SK-N-SH treated with all-trans-retinoic acid at 6 μM for 48 hours (cell line): ENCODE measurements at regions not wholly inside any gene's neighbourhood (a gene's known extent, or its start where the extent isn't known, plus 50 kb on each side); places are given as distances from the start of the nearest gene placed in this dataset.

Experiments used
- ATAC-seq: fragments of 200-7000 bp; cut with Tn5 transposase; 3 replicates; pipeline ENCODE4 v1.9.1; 2020; ENCODE audit warnings: mild to moderate bottlenecking, moderate library complexity
- BACH2 ChIP-seq: fragments of 250-450 bp; sonication (Bioruptor Pico); IDR thresholded peaks from 2 replicates; pipeline ENCODE4 v1.9.0; 2021; ENCODE audit warnings: mild to moderate bottlenecking, borderline replicate concordance
- CREB5 ChIP-seq: fragments of 250-450 bp; sonication (Bioruptor Pico); IDR thresholded peaks from 2 replicates; pipeline ENCODE4 v1.5.1; 2020; ENCODE audit warnings: low read depth, mild to moderate bottlenecking, moderate library complexity
- ESRRG ChIP-seq: fragments of 250-450 bp; sonication (Bioruptor Pico); IDR thresholded peaks from 2 replicates; pipeline ENCODE4 v1.6.1; 2021; ENCODE audit warnings: mild to moderate bottlenecking
- GLIS3 ChIP-seq: fragments of 250-450 bp; sonication (Bioruptor Pico); IDR thresholded peaks from 2 replicates; pipeline ENCODE4 v1.5.0; 2020; ENCODE audit warnings: mild to moderate bottlenecking, moderate library complexity
- POU6F1 ChIP-seq: fragments of 250-450 bp; sonication (Bioruptor Pico); IDR thresholded peaks from 2 replicates; pipeline ENCODE4 v1.8.0; 2021; ENCODE audit warnings: low read depth, mild to moderate bottlenecking, moderate library complexity, borderline replicate concordance
- PPARA ChIP-seq: fragments of 250-450 bp; sonication (Bioruptor Pico); IDR thresholded peaks from 2 replicates; pipeline ENCODE4 v1.5.0; 2020; ENCODE audit warnings: mild to moderate bottlenecking, borderline replicate concordance
- RARB ChIP-seq: fragments of 250-450 bp; sonication (Bioruptor Pico); IDR thresholded peaks from 2 replicates; pipeline ENCODE4 v1.8.0; 2021; ENCODE audit warnings: mild to moderate bottlenecking, moderate library complexity
- TCF4 ChIP-seq: fragments of 250-450 bp; sonication (Bioruptor Pico); IDR thresholded peaks from 2 replicates; pipeline ENCODE4 v1.8.0; 2021; ENCODE audit warnings: mild to moderate bottlenecking, moderate library complexity, borderline replicate concordance
- TSHZ2 ChIP-seq: fragments of 250-450 bp; sonication (Bioruptor Pico); IDR thresholded peaks from 2 replicates; pipeline ENCODE4 v1.5.0; 2020; ENCODE audit warnings: mild to moderate bottlenecking, moderate library complexity
- ZFP3 ChIP-seq: fragments of 250-450 bp; sonication (Bioruptor Pico); IDR thresholded peaks from 2 replicates; pipeline ENCODE4 v1.5.0; 2020; ENCODE audit warnings: mild to moderate bottlenecking, moderate library complexity
- ZFP30 ChIP-seq: fragments of 450-650 bp; formaldehyde crosslinking; IDR thresholded peaks from 2 replicates; pipeline ENCODE4 v1.5.0; 2022; ENCODE audit warnings: mild to moderate bottlenecking, moderate library complexity
- ZNF8 ChIP-seq: fragments of 450-650 bp; formaldehyde crosslinking; IDR thresholded peaks from 2 replicates; pipeline ENCODE4 v1.5.0; 2020; ENCODE audit warnings: mild to moderate bottlenecking, moderate library complexity

- TF ChIP-seq CREB5 (CRISPR knock-in tag) (no peak), TSHZ2 (CRISPR knock-in tag) (no peak), ZFP30 (CRISPR knock-in tag) (no peak)
- TF ChIP-seq, all 23 proteins: peak for 0
- ATAC-seq = no peak
Observed at GRCh38 chr5:125207856-125208255, 461.4 kb upstream of the ZNF608 start.

GRCh38 chr5:125209650-125210049, 463.2 kb upstream of the ZNF608 start:
- TF ChIP-seq ZNF8 (no peak), BACH2 (CRISPR knock-in tag) (no peak), TSHZ2 (CRISPR knock-in tag) (no peak), ZFP3 (CRISPR knock-in tag) (no peak), TCF4 (CRISPR knock-in tag) (no peak), GLIS3 (CRISPR knock-in tag) (no peak), CREB5 (CRISPR knock-in tag) (no peak)
- ATAC-seq = no peak

GRCh38 chr5:125210242-125210947, 464.0 kb upstream of the ZNF608 start:
- no peak for ATAC-seq
- TF ChIP-seq RARB (CRISPR knock-in tag) = no peak
- no peak for TF ChIP-seq PPARA
- no peak for TF ChIP-seq TSHZ2 (CRISPR knock-in tag)
- TF ChIP-seq ZNF8 = no peak
- TF ChIP-seq CREB5 (CRISPR knock-in tag) = no peak
- no peak for TF ChIP-seq POU6F1
- no peak for TF ChIP-seq ESRRG (CRISPR knock-in tag)
